Heart left ventricle (tissue), 16 donors: ENCODE measurements at regions not wholly inside any gene's neighbourhood (a gene's known extent, or its start where the extent isn't known, plus 50 kb on each side); places are given as distances from the start of the nearest gene placed in this dataset.

Experiments
- ATAC-seq, 4 donors: fragments of 200-7000 bp; cut with Tn5 transposase; one replicate each; pipeline ENCODE4 v1.9.1; 2020 to 2022; ENCODE audit warnings: moderate library complexity in 4 of 4, mild to moderate bottlenecking in 3 of 4, moderate number of reproducible peaks in 1 of 4
- DNase-seq, 5 donors: peaks; one replicate each; pipeline ENCODE4 v3.0.0-alpha.2; 2020
- H3K27ac ChIP-seq, 12 donors: fragments of 200-600 bp; sonication (generic) in 4 of 12; one replicate each; pipeline versions ENCODE4 v1.5.0 to v1.8.0; 2016 to 2022; ENCODE audit warnings: mild to moderate bottlenecking in 2 of 12
- H3K27me3 ChIP-seq, 9 donors: fragments of 200-600 bp; sonication (generic) in 2 of 9; one replicate each; pipeline versions ENCODE4 v1.5.1 to v1.8.0; 2016 to 2022; ENCODE audit warnings: mild to moderate bottlenecking in 3 of 9
- H3K36me3 ChIP-seq, 9 donors: fragments of 200-600 bp; sonication (generic) in 2 of 9; one replicate each; pipeline versions ENCODE4 v1.5.0 to v1.8.0; 2018 to 2022; ENCODE audit warnings: mild to moderate bottlenecking in 2 of 9
- H3K4me1 ChIP-seq, 12 donors: fragments of 200-600 bp; sonication (generic) in 4 of 12; one replicate each; pipeline versions ENCODE4 v1.5.0 to v1.8.0; 2016 to 2022; ENCODE audit warnings: mild to moderate bottlenecking in 3 of 12
- H3K4me3 ChIP-seq, 12 donors: fragments of 200-600 bp; sonication (generic) in 4 of 12; one replicate each; pipeline versions ENCODE4 v1.5.0 to v1.8.0; 2017 to 2022; ENCODE audit warnings: mild to moderate bottlenecking in 9 of 12, moderate library complexity in 4 of 12
- H3K9me3 ChIP-seq, 12 donors: fragments of 200-600 bp; sonication (generic) in 4 of 12; one replicate each; pipeline versions ENCODE4 v1.5.0 to v1.8.0; 2016 to 2022; ENCODE audit warnings: mild to moderate bottlenecking in 1 of 12
- POLR2A ChIP-seq, 2 donors: fragments of 450-650 bp; IDR thresholded peaks; one replicate each; pipeline ENCODE4 v1.6.1; 2017; ENCODE audit warnings: antibody characterized with exemption in 2 of 2, mild to moderate bottlenecking in 2 of 2, moderate library complexity in 2 of 2
- WGBS, 4 donors: extraction: QIAGEN DNeasy Blood & Tissue Kit in 2 of 4; methylation state at CpG; one replicate each; pipeline versions ENCODE4 v1.1.5 to v1.1.7; 2013 to 2018; 5-methylcytosine and 5-hydroxymethylcytosine counted together
- intact Hi-C, 10 donors: fragments of 100-400 bp; cut with DNase I; formaldehyde crosslinking; loops; one replicate each; pipeline versions ENCODE4 v1.11.1 to v1.14.2; 2022
- TF ChIP-seq, protein P1 (sequence below), 12 donors: fragments of 200-600 bp; sonication (generic) in 4 of 12; IDR thresholded peaks; one replicate each; pipeline versions ENCODE4 v1.5.0 to v1.8.0; 2018 to 2022; ENCODE audit warnings: antibody characterized with exemption in 12 of 12, mild to moderate bottlenecking in 5 of 12
- donor health status: ischemic (EF 13 %, LVEDD 7.1; RV severe dilation, severe dysfunction).
- donor health status: healthy with polysubstance abuse.
- donor health status: DM: no; HTN: yes; CAD: no.
- donor health status: DM: no; HTN: no; CAD: no.
- donor health status: ischemic (EF 25% LVEDD 6.9; RV normal size, moderate dysfunction).
- donor health status: ischemic (EF 25% LVEDD 5.7; RV mildly dilated, moderate dysfunction).
- donor health status: healthy.
- donor health status: DM: yes; HTN: yes; CAD: no.
- donor health status: ischemic (EF 35%, LVEDD 5.7; RV mildly dilated, moderate dysfunction).
- donor health status: nonischemic (EF 11% LVEDD 7.7; RV severe dilation, severe dysfunction).
- donor health status: DM: yes; HTN: yes; CAD: no.
- donor health status: PGD.
- donor health status: ischemic (EF 29% LVEDD 5.4; RV normal size, mild dysfunction).
- donor health status: nonischemic (EF 23%, LVEDD 6.1; RV moderate dilation, normal function).

GRCh38 chr2:121005453-121005852, 269.8 kb downstream of the GLI2 start:
- H3K4me3 ChIP-seq, result no peak overlapping the region
- 49 to 54% (median 51%) methylated on average over 3 of the region's 3 CpGs for WGBS, 4 donors
- no peaks in the 10 kb centered on the region for H3K36me3 ChIP-seq
- no peak overlapping the region for H3K27ac ChIP-seq
- no peak for TF ChIP-seq POLR2A (IDR thresholded peaks at IDR 0.05)
- TF ChIP-seq, protein P1, sequence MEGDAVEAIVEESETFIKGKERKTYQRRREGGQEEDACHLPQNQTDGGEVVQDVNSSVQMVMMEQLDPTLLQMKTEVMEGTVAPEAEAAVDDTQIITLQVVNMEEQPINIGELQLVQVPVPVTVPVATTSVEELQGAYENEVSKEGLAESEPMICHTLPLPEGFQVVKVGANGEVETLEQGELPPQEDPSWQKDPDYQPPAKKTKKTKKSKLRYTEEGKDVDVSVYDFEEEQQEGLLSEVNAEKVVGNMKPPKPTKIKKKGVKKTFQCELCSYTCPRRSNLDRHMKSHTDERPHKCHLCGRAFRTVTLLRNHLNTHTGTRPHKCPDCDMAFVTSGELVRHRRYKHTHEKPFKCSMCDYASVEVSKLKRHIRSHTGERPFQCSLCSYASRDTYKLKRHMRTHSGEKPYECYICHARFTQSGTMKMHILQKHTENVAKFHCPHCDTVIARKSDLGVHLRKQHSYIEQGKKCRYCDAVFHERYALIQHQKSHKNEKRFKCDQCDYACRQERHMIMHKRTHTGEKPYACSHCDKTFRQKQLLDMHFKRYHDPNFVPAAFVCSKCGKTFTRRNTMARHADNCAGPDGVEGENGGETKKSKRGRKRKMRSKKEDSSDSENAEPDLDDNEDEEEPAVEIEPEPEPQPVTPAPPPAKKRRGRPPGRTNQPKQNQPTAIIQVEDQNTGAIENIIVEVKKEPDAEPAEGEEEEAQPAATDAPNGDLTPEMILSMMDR (IDR thresholded peaks at IDR 0.05), result no peak
- intact Hi-C loops, result no loop called here
- peaks cover 0 to 5% (median 0%) of the 10 kb centered on the region in 9 donors for H3K27me3 ChIP-seq
- ATAC-seq (no peak), DNase-seq (no peak)
- peaks cover 0 to 7% (median 0%) of the 10 kb centered on the region in 12 donors for H3K9me3 ChIP-seq
- H3K4me1 ChIP-seq, result no peaks in the 10 kb centered on the region

DNA sequence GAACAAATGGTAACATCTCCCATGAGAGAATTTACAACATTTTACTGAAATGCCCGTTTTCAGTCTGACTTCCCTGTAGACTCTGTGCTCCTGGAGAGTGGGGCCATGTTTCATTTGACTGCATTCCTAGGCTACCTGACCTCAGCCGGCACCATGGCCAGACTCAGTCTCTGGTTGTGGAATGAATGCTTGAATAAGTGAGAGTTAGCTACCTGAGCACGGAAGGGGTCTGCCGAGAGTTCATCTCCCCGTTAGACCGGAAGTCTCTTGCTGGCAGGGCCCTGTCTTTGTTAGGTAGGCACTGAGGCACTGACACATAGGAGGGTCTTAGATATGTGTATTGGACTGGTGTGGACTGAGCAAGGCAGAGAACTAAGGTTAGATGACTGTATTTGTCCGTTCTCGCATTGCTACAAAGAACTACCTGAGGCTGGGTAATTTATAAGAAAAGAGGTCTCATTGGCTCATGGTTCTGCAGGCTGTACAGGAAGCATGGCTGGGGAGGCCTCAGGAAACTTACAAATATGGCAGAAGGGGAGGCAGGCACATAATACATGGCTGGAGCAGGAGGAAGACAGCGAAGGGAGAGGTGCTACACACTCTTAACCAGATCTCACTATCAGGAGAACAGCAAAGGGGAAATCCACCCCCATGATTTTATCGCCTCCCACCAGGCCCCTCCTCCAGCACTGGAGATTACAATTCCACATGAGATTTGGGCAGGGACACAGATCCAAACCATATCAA, 271.2 kb downstream of the GLI2 start:
- 83 to 91% (median 90%) methylated on average over 10 of the region's 10 CpGs for WGBS, 4 donors
- Histone ChIP-seq H3K27ac (no peak overlapping the region), H3K36me3 (no peaks in the 10 kb centered on the region), H3K4me3 (no peak overlapping the region), H3K4me1 (no peaks in the 10 kb centered on the region), H3K27me3 (peaks cover 0 to 5% (median 0%) of the 10 kb centered on the region in 9 donors), H3K9me3 (peaks cover 0 to 20% (median 6%) of the 10 kb centered on the region in 12 donors)
- TF ChIP-seq, protein P1 (IDR thresholded peaks at IDR 0.05), result no peak
- ATAC-seq, result no peak
- DNase-seq, result no peak
- intact Hi-C loops, result no loop called here

GRCh38 chr2:121007490-121007853, 271.8 kb downstream of the GLI2 start:
- Histone ChIP-seq H3K36me3 (no peaks in the 10 kb centered on the region), H3K27me3 (peaks cover 0 to 5% (median 0%) of the 10 kb centered on the region in 9 donors), H3K4me1 (no peaks in the 10 kb centered on the region), H3K9me3 (peaks cover 0 to 20% (median 6%) of the 10 kb centered on the region in 12 donors), H3K27ac (no peak overlapping the region), H3K4me3 (no peak overlapping the region)
- TF ChIP-seq, protein P1 (IDR thresholded peaks at IDR 0.05), result no peak
- no peak for TF ChIP-seq POLR2A (IDR thresholded peaks at IDR 0.05)
- DNase-seq (no peak), ATAC-seq (no peak)
- WGBS, 4 donors, result 83 to 87% (median 85%) methylated on average over 2 of the region's 2 CpGs
- intact Hi-C loops, result no loop called here

DNA sequence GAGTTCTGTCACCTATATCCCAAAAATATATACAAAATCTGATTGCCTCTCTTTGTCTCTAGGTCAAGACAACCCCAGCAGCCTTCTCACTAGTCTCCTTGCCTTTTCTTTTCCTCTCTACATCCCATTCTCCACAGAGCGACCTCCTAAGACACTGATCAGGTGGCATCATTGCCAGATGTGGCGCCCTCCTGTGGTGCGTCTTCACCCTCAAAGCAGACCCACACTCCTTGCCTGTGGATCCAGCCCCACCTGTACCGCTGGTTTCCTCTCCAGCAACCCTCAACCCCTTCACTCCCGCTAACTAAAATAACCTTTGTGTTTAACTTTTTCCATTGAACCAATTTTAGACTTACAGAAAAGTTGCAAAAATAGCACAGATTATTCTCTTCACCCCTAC, 273.3 kb downstream of the GLI2 start:
- intact Hi-C loops, result no loop called here
- WGBS, 4 donors, result 57 to 72% (median 62%) methylated on average over 5 of the region's 5 CpGs
- Histone ChIP-seq H3K9me3 (peaks cover 0 to 24% (median 6%) of the 10 kb centered on the region in 12 donors), H3K4me3 (no peak overlapping the region), H3K36me3 (no peaks in the 10 kb centered on the region), H3K27ac (no peak overlapping the region), H3K27me3 (peaks cover 0 to 5% (median 0%) of the 10 kb centered on the region in 9 donors), H3K4me1 (no peaks in the 10 kb centered on the region)
- ATAC-seq (no peak), DNase-seq (no peak)
- TF ChIP-seq POLR2A (IDR thresholded peaks at IDR 0.05), result no peak
- TF ChIP-seq, protein P1 (IDR thresholded peaks at IDR 0.05), result peak in 2 of 12 donors; percentile 4 to 19
